Aorta (tissue), 5 donors: ENCODE measurements at regions not wholly inside any gene's neighbourhood (a gene's known extent, or its start where the extent isn't known, plus 50 kb on each side); places are given as distances from the start of the nearest gene placed in this dataset.

Experiments used
- ATAC-seq: fragments of 200-7000 bp; cut with Tn5 transposase; one replicate; pipeline ENCODE4 v1.9.1; 2022; ENCODE audit warnings: moderate library complexity; ENCODE audit not compliant: low FRiP score
- DNase-seq, 2 donors: peaks; one replicate each; pipeline ENCODE4 v3.0.0-alpha.2; 2020
- H3K27ac ChIP-seq, 2 donors: one replicate each; pipeline ENCODE4 v1.5.1; 2013; ENCODE audit warnings: low read length in 2 of 2, mild to moderate bottlenecking in 2 of 2, moderate library complexity in 2 of 2, control low read depth in 1 of 2, inconsistent platforms in 1 of 2, low read depth in 1 of 2
- H3K27me3 ChIP-seq, 2 donors: one replicate each; pipeline ENCODE4 v1.6.1; 2013; ENCODE audit warnings: control low read depth in 1 of 2, low read length in 1 of 2, mild to moderate bottlenecking in 1 of 2, moderate library complexity in 1 of 2; ENCODE audit not compliant: insufficient read depth in 2 of 2, control insufficient read depth in 1 of 2
- H3K36me3 ChIP-seq, 2 donors: one replicate each; pipeline ENCODE4 v1.6.1; 2013; ENCODE audit warnings: control low read depth in 1 of 2, low read length in 1 of 2, mild to moderate bottlenecking in 1 of 2; ENCODE audit not compliant: insufficient read depth in 2 of 2, control insufficient read depth in 1 of 2
- H3K4me1 ChIP-seq, 2 donors: one replicate each; pipeline ENCODE4 v1.6.1; 2013; ENCODE audit warnings: low read length in 2 of 2, control low read depth in 1 of 2, mild to moderate bottlenecking in 1 of 2, moderate library complexity in 1 of 2; ENCODE audit not compliant: insufficient read depth in 2 of 2, control insufficient read depth in 1 of 2
- H3K4me3 ChIP-seq, 2 donors: one replicate each; pipeline ENCODE4 v1.5.1; 2013; ENCODE audit warnings: low read length in 2 of 2, control low read depth in 1 of 2, mild to moderate bottlenecking in 1 of 2
- H3K9me3 ChIP-seq: one replicate; pipeline ENCODE4 v1.6.1; 2013; ENCODE audit warnings: mild to moderate bottlenecking, low read length; ENCODE audit not compliant: control insufficient read depth
- WGBS, 2 donors: extraction: QIAGEN DNeasy Blood & Tissue Kit; methylation state at CpG; one replicate each; pipeline ENCODE4 v1.1.7; 2013; 5-methylcytosine and 5-hydroxymethylcytosine counted together
- intact Hi-C, 2 donors: fragments of 100-400 bp; cut with DNase I; formaldehyde crosslinking; loops; one replicate each; pipeline versions ENCODE4 v1.14.2 to v1.15.0; 2022
- donor health status: healthy with polysubstance abuse.
- donor health status: Bipolar disorder and iron deficiency.
- donor health status: DM: no; HTN: no; CAD: no.
- donor health status: DM: no; HTN: no; CAD: no.
- donor health status: DM: yes; HTN: yes; CAD: no.

GRCh38 chr9:16120231-16120641, 567.4 kb downstream of the CCDC171 start:
- DNase-seq (no peak), ATAC-seq (no peak)
- no peaks in the 10 kb centered on the region for H3K27me3 ChIP-seq
- WGBS, 2 donors: 67 to 69% methylated on average over 4 of the region's 4 CpGs
- H3K4me3 ChIP-seq: no peak overlapping the region
- no peaks in the 10 kb centered on the region for H3K36me3 ChIP-seq
- H3K27ac ChIP-seq: no peak overlapping the region
- intact Hi-C loops: no loop called here
- no peaks in the 10 kb centered on the region for H3K9me3 ChIP-seq
- H3K4me1 ChIP-seq: no peaks in the 10 kb centered on the region

- Histone ChIP-seq H3K36me3 (no peaks in the 10 kb centered on the region), H3K4me1 (no peaks in the 10 kb centered on the region), H3K27ac (no peak overlapping the region), H3K9me3 (no peaks in the 10 kb centered on the region), H3K27me3 (no peaks in the 10 kb centered on the region), H3K4me3 (no peak overlapping the region)
- WGBS, 2 donors: 89 to 92% methylated on average over 7 of the region's 7 CpGs
- ATAC-seq (peak; percentile 9), DNase-seq (no peak)
- intact Hi-C loops: no loop called here
Measured at GRCh38 chr9:16120727-16121126, 567.9 kb downstream of the CCDC171 start.

- no peak overlapping the region for H3K27ac ChIP-seq
- H3K4me1 ChIP-seq: no peaks in the 10 kb centered on the region
- no peaks in the 10 kb centered on the region for H3K27me3 ChIP-seq
- no peaks in the 10 kb centered on the region for H3K36me3 ChIP-seq
- intact Hi-C loops: no loop called here
- H3K9me3 ChIP-seq: no peaks in the 10 kb centered on the region
- DNase-seq (no peak), ATAC-seq (no peak)
- H3K4me3 ChIP-seq: no peak overlapping the region
- 94 to 98% methylated on average over 9 of the region's 9 CpGs for WGBS, 2 donors
Measured at GRCh38 chr9:16121168-16121567, 568.3 kb downstream of the CCDC171 start.

- WGBS, 2 donors: 95% methylated on average over 7 of the region's 7 CpGs
- Histone ChIP-seq H3K4me3 (no peak overlapping the region), H3K36me3 (no peaks in the 10 kb centered on the region), H3K4me1 (no peaks in the 10 kb centered on the region), H3K27ac (no peak overlapping the region), H3K27me3 (no peaks in the 10 kb centered on the region), H3K9me3 (no peaks in the 10 kb centered on the region)
- ATAC-seq (no peak), DNase-seq (no peak)
- intact Hi-C loops: no loop called here
Measured at GRCh38 chr9:16121601-16122286, 568.9 kb downstream of the CCDC171 start.

- 94 to 97% methylated on average over 2 of the region's 2 CpGs for WGBS, 2 donors
- no peaks in the 10 kb centered on the region for H3K9me3 ChIP-seq
- DNase-seq (no peak), ATAC-seq (no peak)
- H3K27me3 ChIP-seq: no peaks in the 10 kb centered on the region
- intact Hi-C loops: no loop called here
- no peak overlapping the region for H3K4me3 ChIP-seq
- no peak overlapping the region for H3K27ac ChIP-seq
- H3K36me3 ChIP-seq: no peaks in the 10 kb centered on the region
- no peaks in the 10 kb centered on the region for H3K4me1 ChIP-seq
Measured at GRCh38 chr9:16125629-16126028, 572.8 kb downstream of the CCDC171 start.

GRCh38 chr9:16126042-16126441, 573.2 kb downstream of the CCDC171 start:
- Histone ChIP-seq H3K27ac (no peak overlapping the region), H3K36me3 (no peaks in the 10 kb centered on the region), H3K9me3 (no peaks in the 10 kb centered on the region), H3K27me3 (no peaks in the 10 kb centered on the region), H3K4me3 (no peak overlapping the region), H3K4me1 (no peaks in the 10 kb centered on the region)
- no peak for DNase-seq
- no peak for ATAC-seq
- intact Hi-C loops: no loop called here
- 73 to 77% methylated on average over 2 of the region's 2 CpGs for WGBS, 2 donors

- intact Hi-C loops: no loop called here
- Histone ChIP-seq H3K36me3 (no peaks in the 10 kb centered on the region), H3K27me3 (no peaks in the 10 kb centered on the region), H3K27ac (no peak overlapping the region), H3K9me3 (no peaks in the 10 kb centered on the region), H3K4me1 (no peaks in the 10 kb centered on the region), H3K4me3 (no peak overlapping the region)
- WGBS, 2 donors: 95 to 99% methylated on average over 6 of the region's 6 CpGs
- no peak for ATAC-seq
- no peak for DNase-seq
Measured at GRCh38 chr9:16128003-16128402, 575.2 kb downstream of the CCDC171 start.

- DNase-seq: no peak
- Histone ChIP-seq H3K27me3 (no peaks in the 10 kb centered on the region), H3K9me3 (no peaks in the 10 kb centered on the region), H3K4me1 (no peaks in the 10 kb centered on the region), H3K4me3 (no peak overlapping the region), H3K27ac (no peak overlapping the region), H3K36me3 (no peaks in the 10 kb centered on the region)
- ATAC-seq: no peak
- intact Hi-C loops: no loop called here
- WGBS, 2 donors: 86 to 87% methylated on average over 6 of the region's 6 CpGs
Measured at GRCh38 chr9:16131264-16131663, 578.4 kb downstream of the CCDC171 start.

GRCh38 chr9:16132513-16132912, 579.7 kb downstream of the CCDC171 start:
- H3K36me3 ChIP-seq: no peaks in the 10 kb centered on the region
- 90 to 93% methylated on average over 6 of the region's 6 CpGs for WGBS, 2 donors
- no peak overlapping the region for H3K4me3 ChIP-seq
- no peaks in the 10 kb centered on the region for H3K27me3 ChIP-seq
- intact Hi-C loops: no loop called here
- ATAC-seq (no peak), DNase-seq (no peak)
- H3K4me1 ChIP-seq: no peaks in the 10 kb centered on the region
- H3K9me3 ChIP-seq: no peaks in the 10 kb centered on the region
- H3K27ac ChIP-seq: no peak overlapping the region
